Natural killer cell (primary cell): ENCODE measurements at regions not wholly inside any gene's neighbourhood (a gene's known extent, or its start where the extent isn't known, plus 50 kb on each side); places are given as distances from the start of the nearest gene placed in this dataset.

Source experiments
- ATAC-seq, 3 donors: fragments of 150-1000 bp in 2 of 3; fragments of 200-7000 bp in 1 of 3; cut with Tn5 transposase; 1 replicate in 1 of 3; 2 replicates in 2 of 3; pipeline ENCODE4 v1.10.0; 2021; ENCODE audit warnings: mild to moderate bottlenecking in 2 of 3, moderate library complexity in 2 of 3
- DNase-seq, 2 donors: peaks; one replicate each; pipeline versions ENCODE4 v3.0.0 to v3.0.0-alpha.2; 2013 to 2021; ENCODE audit warnings: mixed read lengths in 1 of 2
- H3K27ac ChIP-seq: one replicate; pipeline ENCODE4 v1.5.1; 2013; ENCODE audit warnings: mild to moderate bottlenecking, low read length
- H3K27me3 ChIP-seq: one replicate; pipeline ENCODE4 v1.6.1; 2013; ENCODE audit warnings: low read length; ENCODE audit not compliant: control insufficient read depth, insufficient read depth
- H3K36me3 ChIP-seq: one replicate; pipeline ENCODE4 v1.6.1; 2013; ENCODE audit warnings: low read length; ENCODE audit not compliant: control insufficient read depth, insufficient read depth
- H3K4me1 ChIP-seq: one replicate; pipeline ENCODE4 v1.6.1; 2013; ENCODE audit warnings: low read length; ENCODE audit not compliant: control insufficient read depth, insufficient read depth
- H3K4me3 ChIP-seq: one replicate; pipeline ENCODE4 v1.5.1; 2013; ENCODE audit warnings: low read length
- H3K9me3 ChIP-seq: one replicate; pipeline ENCODE4 v1.6.1; 2013; ENCODE audit warnings: low read length; ENCODE audit not compliant: control insufficient read depth, insufficient read depth
- H3K27ac Mint-ChIP-seq, 2 donors: one replicate each; pipeline ENCODE4 v1.8.0; 2022; ENCODE audit warnings: mild to moderate bottlenecking in 2 of 2, mixed read lengths in 2 of 2, moderate library complexity in 1 of 2
- H3K27me3 Mint-ChIP-seq, 2 donors: one replicate each; pipeline ENCODE4 v1.8.0; 2022; ENCODE audit warnings: low read depth in 2 of 2, mixed read lengths in 2 of 2
- H3K36me3 Mint-ChIP-seq: one replicate; pipeline ENCODE4 v1.8.0; 2022; ENCODE audit warnings: mixed read lengths
- H3K4me1 Mint-ChIP-seq, 2 donors: one replicate each; pipeline ENCODE4 v1.8.0; 2022; ENCODE audit warnings: mixed read lengths in 2 of 2
- H3K4me3 Mint-ChIP-seq: one replicate; pipeline ENCODE4 v1.8.0; 2022; ENCODE audit warnings: mild to moderate bottlenecking, moderate library complexity, mixed read lengths
- H3K9me3 Mint-ChIP-seq, 2 donors: one replicate each; pipeline ENCODE4 v1.8.0; 2022; ENCODE audit warnings: mixed read lengths in 2 of 2
- WGBS: methylation state at CpG from one replicate; pipeline ENCODE4 v1.1.7; 2013; ENCODE audit warnings: missing lambda C conversion rate; ENCODE audit not compliant: insufficient coverage; 5-methylcytosine and 5-hydroxymethylcytosine counted together
- intact Hi-C: fragments of 100-400 bp; cut with micrococcal nuclease; formaldehyde crosslinking; loops from one replicate; pipeline ENCODE4 v1.14.2; 2022
- TF ChIP-seq, protein P1 (sequence below): fragments of 200-600 bp; IDR thresholded peaks from one replicate; pipeline ENCODE4 v1.8.0; 2022; ENCODE audit warnings: antibody characterized with exemption

DNA sequence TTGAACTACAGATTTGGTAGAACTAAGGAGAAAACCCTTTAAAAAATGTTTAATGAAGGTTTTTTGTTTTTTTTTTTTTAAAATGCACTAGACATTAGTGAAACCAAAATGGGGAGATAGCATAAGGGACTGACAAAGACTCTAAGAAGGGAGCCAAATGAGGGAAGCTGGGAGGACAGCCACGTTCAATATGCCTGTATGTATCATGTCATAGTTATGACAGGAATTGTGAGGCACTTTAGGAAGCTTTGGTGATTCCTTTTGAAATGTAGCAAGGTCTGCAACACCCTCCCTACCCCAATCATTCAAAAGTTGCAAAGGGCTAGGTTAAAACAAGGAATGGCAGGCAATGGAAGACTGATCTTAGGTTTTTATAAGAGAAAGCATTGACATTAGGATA lies 526.0 kb downstream of the TLL1 start:
- DNase-seq (no peak), ATAC-seq (no peak)
- Histone ChIP-seq H3K36me3 (no peaks in the 10 kb centered on the region), H3K4me1 (no peaks in the 10 kb centered on the region), H3K27ac (no peak overlapping the region), H3K27me3 (no peaks in the 10 kb centered on the region), H3K4me3 (no peak overlapping the region), H3K9me3 (no peaks in the 10 kb centered on the region)
- TF ChIP-seq, protein P1, sequence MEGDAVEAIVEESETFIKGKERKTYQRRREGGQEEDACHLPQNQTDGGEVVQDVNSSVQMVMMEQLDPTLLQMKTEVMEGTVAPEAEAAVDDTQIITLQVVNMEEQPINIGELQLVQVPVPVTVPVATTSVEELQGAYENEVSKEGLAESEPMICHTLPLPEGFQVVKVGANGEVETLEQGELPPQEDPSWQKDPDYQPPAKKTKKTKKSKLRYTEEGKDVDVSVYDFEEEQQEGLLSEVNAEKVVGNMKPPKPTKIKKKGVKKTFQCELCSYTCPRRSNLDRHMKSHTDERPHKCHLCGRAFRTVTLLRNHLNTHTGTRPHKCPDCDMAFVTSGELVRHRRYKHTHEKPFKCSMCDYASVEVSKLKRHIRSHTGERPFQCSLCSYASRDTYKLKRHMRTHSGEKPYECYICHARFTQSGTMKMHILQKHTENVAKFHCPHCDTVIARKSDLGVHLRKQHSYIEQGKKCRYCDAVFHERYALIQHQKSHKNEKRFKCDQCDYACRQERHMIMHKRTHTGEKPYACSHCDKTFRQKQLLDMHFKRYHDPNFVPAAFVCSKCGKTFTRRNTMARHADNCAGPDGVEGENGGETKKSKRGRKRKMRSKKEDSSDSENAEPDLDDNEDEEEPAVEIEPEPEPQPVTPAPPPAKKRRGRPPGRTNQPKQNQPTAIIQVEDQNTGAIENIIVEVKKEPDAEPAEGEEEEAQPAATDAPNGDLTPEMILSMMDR, result no peak
- intact Hi-C loops, result no loop called here
- Mint-ChIP-seq H3K36me3 (peaks cover 3% of the 10 kb centered on the region), H3K27ac (no peak overlapping the region), H3K4me3 (no peak overlapping the region), H3K4me1 (no peaks in the 10 kb centered on the region), H3K9me3 (peaks cover 6 to 14% of the 10 kb centered on the region in 2 donors), H3K27me3 (no peaks in the 10 kb centered on the region)
- 45% methylated on average over 1 of the region's 1 CpG for WGBS

DNA sequence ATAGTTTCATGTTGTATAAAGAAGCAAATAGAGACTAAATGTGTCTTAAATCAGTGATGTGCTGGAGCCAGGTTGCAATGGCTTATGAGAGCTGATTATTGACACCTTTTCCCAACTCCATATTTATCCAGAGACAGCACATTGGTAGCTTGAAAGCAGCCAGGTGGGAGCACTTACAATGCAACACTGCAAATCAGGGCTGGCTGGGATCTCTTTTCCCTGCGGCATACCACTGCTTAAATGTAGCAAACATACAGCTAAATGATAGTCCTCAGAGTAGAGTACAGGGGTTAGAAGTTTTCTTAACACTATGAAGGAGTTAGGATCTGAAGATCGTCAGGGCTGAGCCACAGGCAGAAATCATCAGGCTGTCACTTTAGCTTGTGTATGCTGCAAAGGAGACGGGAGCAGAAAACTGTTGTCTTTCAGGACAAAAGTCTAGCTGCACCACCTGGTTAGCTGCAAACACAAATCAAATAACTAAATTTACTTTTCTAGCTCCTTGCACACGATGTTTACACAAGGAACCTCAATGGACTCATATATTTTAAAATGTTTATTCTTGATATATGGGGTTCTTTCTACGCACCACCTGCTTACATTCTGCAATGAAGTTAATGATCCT lies 527.3 kb downstream of the TLL1 start:
- no peaks in the 10 kb centered on the region for H3K36me3 ChIP-seq
- Mint-ChIP-seq H3K4me1 (no peaks in the 10 kb centered on the region), H3K9me3 (peaks cover 2 to 11% of the 10 kb centered on the region in 2 donors), H3K36me3 (no peaks in the 10 kb centered on the region), H3K27me3 (no peaks in the 10 kb centered on the region), H3K27ac (no peak overlapping the region), H3K4me3 (no peak overlapping the region)
- TF ChIP-seq, protein P1, result no peak
- H3K4me3 ChIP-seq, result no peak overlapping the region
- ATAC-seq, result no peak
- 85% methylated on average over 3 of the region's 5 CpGs for WGBS
- DNase-seq, result no peak
- H3K4me1 ChIP-seq, result no peaks in the 10 kb centered on the region
- H3K9me3 ChIP-seq, result no peaks in the 10 kb centered on the region
- no peaks in the 10 kb centered on the region for H3K27me3 ChIP-seq
- H3K27ac ChIP-seq, result no peak overlapping the region
- intact Hi-C loops, result no loop called here

DNA sequence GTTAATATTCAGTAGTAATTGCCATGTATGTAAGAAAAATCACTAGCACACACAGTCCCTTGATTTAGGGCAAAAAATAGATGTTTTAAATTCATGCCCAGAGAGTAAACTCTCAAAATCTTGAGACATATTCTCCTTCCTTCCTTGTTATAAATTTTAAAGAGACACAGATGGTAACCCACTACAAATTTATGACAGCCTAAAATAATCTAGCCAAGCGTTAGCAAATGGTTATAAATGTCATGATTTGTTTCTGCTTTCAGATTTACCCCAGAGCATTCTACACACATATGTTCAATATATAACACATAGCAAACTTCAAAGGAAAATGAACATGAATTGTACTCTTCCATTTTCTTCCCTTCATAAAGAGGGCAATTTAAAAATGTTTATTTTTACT lies 540.3 kb downstream of the TLL1 start:
- TF ChIP-seq, protein P1, result no peak
- no peak overlapping the region for H3K4me3 ChIP-seq
- H3K36me3 ChIP-seq, result no peaks in the 10 kb centered on the region
- no peaks in the 10 kb centered on the region for H3K4me1 Mint-ChIP-seq
- no peak for ATAC-seq
- H3K4me3 Mint-ChIP-seq, result no peak overlapping the region
- no peaks in the 10 kb centered on the region for H3K27me3 ChIP-seq
- H3K9me3 Mint-ChIP-seq, result peaks cover 20 to 28% of the 10 kb centered on the region in 2 donors
- peaks cover 14% of the 10 kb centered on the region for H3K36me3 Mint-ChIP-seq
- no peak overlapping the region for H3K27ac ChIP-seq
- no CpG with 5 or more reads among the region's 1 CpG for WGBS
- no peak for DNase-seq
- H3K9me3 ChIP-seq, result no peaks in the 10 kb centered on the region
- no peak overlapping the region for H3K27ac Mint-ChIP-seq
- no peaks in the 10 kb centered on the region for H3K27me3 Mint-ChIP-seq
- no peaks in the 10 kb centered on the region for H3K4me1 ChIP-seq
- intact Hi-C loops, result no loop called here

DNA sequence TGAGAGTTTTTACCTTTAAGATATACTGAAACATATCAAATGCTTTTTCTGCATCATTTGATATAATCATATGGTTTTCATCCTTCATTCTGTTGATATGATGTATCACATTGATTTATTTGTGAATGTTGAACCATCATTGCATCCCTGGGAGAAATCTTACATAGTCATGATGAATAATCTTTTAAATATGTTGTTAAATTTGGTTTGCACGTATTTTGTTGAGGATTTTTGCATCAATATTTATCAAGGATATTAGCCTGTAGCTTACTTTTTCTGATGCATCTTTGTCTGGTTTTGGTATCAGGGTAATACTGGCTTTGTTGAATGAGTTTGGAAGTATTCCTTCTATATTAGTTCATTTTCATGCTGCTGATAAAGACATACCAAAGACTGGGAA lies 541.4 kb downstream of the TLL1 start:
- Mint-ChIP-seq H3K4me3 (no peak overlapping the region), H3K4me1 (no peaks in the 10 kb centered on the region), H3K27me3 (no peaks in the 10 kb centered on the region), H3K27ac (no peak overlapping the region), H3K36me3 (peaks cover 14% of the 10 kb centered on the region), H3K9me3 (peaks cover 21 to 31% of the 10 kb centered on the region in 2 donors)
- DNase-seq (no peak), ATAC-seq (no peak)
- H3K27me3 ChIP-seq, result no peaks in the 10 kb centered on the region
- WGBS, result no CpG with 5 or more reads among the region's 1 CpG
- no peaks in the 10 kb centered on the region for H3K4me1 ChIP-seq
- no peaks in the 10 kb centered on the region for H3K9me3 ChIP-seq
- H3K36me3 ChIP-seq, result no peaks in the 10 kb centered on the region
- intact Hi-C loops, result no loop called here
- H3K27ac ChIP-seq, result no peak overlapping the region
- TF ChIP-seq, protein P1, result no peak
- H3K4me3 ChIP-seq, result no peak overlapping the region
